H1 (cell line): ENCODE measurements at regions not wholly inside any gene's neighbourhood (a gene's known extent, or its start where the extent isn't known, plus 50 kb on each side); places are given as distances from the start of the nearest gene placed in this dataset.

ENCODE experiments used
- BACH1 ChIP-seq: IDR thresholded peaks from 2 replicates; pipeline ENCODE4 v1.6.1; 2012; ENCODE audit warnings: low read length, improper control_type of control experiment
- EP300 ChIP-seq, 2 experiments: IDR thresholded peaks; 1 replicate in 1 of 2; 2 replicates in 1 of 2; pipeline ENCODE4 v1.6.1; 2011 to 2012; ENCODE audit warnings: low read depth in 2 of 2, low read length in 2 of 2, mild to moderate bottlenecking in 2 of 2, borderline replicate concordance in 1 of 2, inconsistent platforms in 1 of 2, moderate library complexity in 1 of 2
- EZH2 ChIP-seq: fragments of 200-600 bp; sonication (generic); IDR thresholded peaks from 2 replicates; pipeline ENCODE4 v1.7.1; 2012; ENCODE audit warnings: low read depth, mild to moderate bottlenecking, moderate library complexity, low read length, inconsistent platforms; ENCODE audit not compliant: severe bottlenecking
- GTF2F1 ChIP-seq: IDR thresholded peaks from 2 replicates; pipeline ENCODE4 v1.6.1; 2012; ENCODE audit warnings: low read depth, low read length, improper control_type of control experiment, borderline replicate concordance
- JUN ChIP-seq: IDR thresholded peaks from 2 replicates; pipeline ENCODE4 v1.6.1; 2011; ENCODE audit warnings: low read depth, mild to moderate bottlenecking, improper control_type of control experiment, low read length
- JUND ChIP-seq: IDR thresholded peaks from 2 replicates; pipeline ENCODE4 v1.6.1; 2011; ENCODE audit warnings: mild to moderate bottlenecking, improper control_type of control experiment, low read length
- MAFK ChIP-seq: IDR thresholded peaks from 2 replicates; pipeline ENCODE4 v1.6.1; 2012; ENCODE audit warnings: low read depth, mild to moderate bottlenecking, improper control_type of control experiment, low read length
- POLR2A ChIP-seq, 2 experiments: IDR thresholded peaks; 1 replicate in 1 of 2; 2 replicates in 1 of 2; pipeline ENCODE4 v1.6.1; 2011; ENCODE audit warnings: low read depth in 2 of 2, low read length in 2 of 2, mild to moderate bottlenecking in 2 of 2; ENCODE audit errors: control extremely low read depth in 1 of 2
- RFX5 ChIP-seq: IDR thresholded peaks from 2 replicates; pipeline ENCODE4 v1.6.1; 2011; ENCODE audit warnings: low read depth, low read length, improper control_type of control experiment, borderline replicate concordance
- YY1 ChIP-seq: IDR thresholded peaks from 2 replicates; pipeline ENCODE4 v1.6.1; 2011; ENCODE audit warnings: low read depth, mild to moderate bottlenecking, low read length
- ZNF274 ChIP-seq: IDR thresholded peaks from 2 replicates; pipeline ENCODE4 v1.7.0; 2012; ENCODE audit warnings: low read length, borderline replicate concordance; ENCODE audit errors: extremely low read depth
- TF ChIP-seq, protein P1 (sequence below), 3 experiments: IDR thresholded peaks; 1 replicate in 2 of 3; 2 replicates in 1 of 3; pipeline versions ENCODE4 v1.5.1 to v1.6.1; 2011; ENCODE audit warnings: low read length in 3 of 3, mild to moderate bottlenecking in 3 of 3, inconsistent platforms in 2 of 3, low read depth in 1 of 3, moderate library complexity in 1 of 3; ENCODE audit not compliant: insufficient read depth in 1 of 3; ENCODE audit errors: control extremely low read depth in 1 of 3
- TF ChIP-seq, protein P2 (sequence below): IDR thresholded peaks from 2 replicates; pipeline ENCODE4 v1.6.1; 2012; ENCODE audit warnings: inconsistent platforms

DNA sequence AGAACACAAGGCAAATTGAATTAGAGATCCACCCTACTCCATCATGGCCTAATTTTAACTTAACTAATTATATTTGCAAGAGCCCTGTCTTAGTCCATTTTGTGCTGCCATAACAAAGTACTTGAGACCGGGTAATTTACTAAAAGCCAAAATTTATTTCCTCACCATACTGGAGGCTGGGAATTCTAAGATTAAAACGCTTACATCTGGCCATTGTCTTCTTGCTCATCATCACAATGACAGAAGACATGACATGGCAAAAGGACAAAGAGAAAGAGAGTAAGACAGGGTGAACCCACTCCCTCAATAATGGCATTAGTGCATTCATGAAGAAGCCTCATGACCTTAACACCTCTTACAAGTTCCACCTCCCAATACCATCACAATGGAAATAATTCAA, 1068.6 kb downstream of the DNAJB9 start:
- TF ChIP-seq, protein P1, sequence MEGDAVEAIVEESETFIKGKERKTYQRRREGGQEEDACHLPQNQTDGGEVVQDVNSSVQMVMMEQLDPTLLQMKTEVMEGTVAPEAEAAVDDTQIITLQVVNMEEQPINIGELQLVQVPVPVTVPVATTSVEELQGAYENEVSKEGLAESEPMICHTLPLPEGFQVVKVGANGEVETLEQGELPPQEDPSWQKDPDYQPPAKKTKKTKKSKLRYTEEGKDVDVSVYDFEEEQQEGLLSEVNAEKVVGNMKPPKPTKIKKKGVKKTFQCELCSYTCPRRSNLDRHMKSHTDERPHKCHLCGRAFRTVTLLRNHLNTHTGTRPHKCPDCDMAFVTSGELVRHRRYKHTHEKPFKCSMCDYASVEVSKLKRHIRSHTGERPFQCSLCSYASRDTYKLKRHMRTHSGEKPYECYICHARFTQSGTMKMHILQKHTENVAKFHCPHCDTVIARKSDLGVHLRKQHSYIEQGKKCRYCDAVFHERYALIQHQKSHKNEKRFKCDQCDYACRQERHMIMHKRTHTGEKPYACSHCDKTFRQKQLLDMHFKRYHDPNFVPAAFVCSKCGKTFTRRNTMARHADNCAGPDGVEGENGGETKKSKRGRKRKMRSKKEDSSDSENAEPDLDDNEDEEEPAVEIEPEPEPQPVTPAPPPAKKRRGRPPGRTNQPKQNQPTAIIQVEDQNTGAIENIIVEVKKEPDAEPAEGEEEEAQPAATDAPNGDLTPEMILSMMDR (IDR thresholded peaks at IDR 0.05; ENCODE audit: control extremely low read depth in 1 of 3, insufficient read depth in 1 of 3, low read depth in 1 of 3, low read length in 3 of 3): no peak
- TF ChIP-seq POLR2A (IDR thresholded peaks at IDR 0.05; ENCODE audit: control extremely low read depth in 1 of 2, low read depth in 2 of 2, low read length in 2 of 2) (no peak), GTF2F1 (no peak), ZNF274 (no peak), EZH2 (no peak), BACH1 (no peak), RFX5 (no peak), JUND (no peak), YY1 (no peak), EP300 (IDR thresholded peaks at IDR 0.05; ENCODE audit: borderline replicate concordance in 1 of 2, low read depth in 2 of 2, low read length in 2 of 2) (no peak), MAFK (no peak), JUN (no peak)
- TF ChIP-seq, protein P2, sequence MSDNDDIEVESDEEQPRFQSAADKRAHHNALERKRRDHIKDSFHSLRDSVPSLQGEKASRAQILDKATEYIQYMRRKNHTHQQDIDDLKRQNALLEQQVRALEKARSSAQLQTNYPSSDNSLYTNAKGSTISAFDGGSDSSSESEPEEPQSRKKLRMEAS: no peak
